KOPT-K1 (cell line): ENCODE measurements at regions not wholly inside any gene's neighbourhood (a gene's known extent, or its start where the extent isn't known, plus 50 kb on each side); places are given as distances from the start of the nearest gene placed in this dataset.
"Not testable (repeated sequence)": the region's sequence is repeated elsewhere in the genome, so short reads cannot be mapped to it uniquely, and the experiment has no call there.

ENCODE experiments used
- H3K27ac ChIP-seq: fragments of 200-600 bp; sonication (generic); 2 replicates; pipeline ENCODE4 v1.5.1; 2016; ENCODE audit warnings: antibody characterized with exemption, mild to moderate bottlenecking, low read depth, low read length; ENCODE audit not compliant: poor library complexity, severe bottlenecking
- H3K36me3 ChIP-seq: fragments of 200-600 bp; sonication (generic); 2 replicates; pipeline ENCODE4 v1.5.1; 2017; ENCODE audit warnings: antibody characterized with exemption, mild to moderate bottlenecking, low read length, moderate library complexity; ENCODE audit not compliant: insufficient read depth
- H3K9me3 ChIP-seq: fragments of 200-600 bp; sonication (generic); 2 replicates; pipeline ENCODE4 v1.5.1; 2017; ENCODE audit warnings: antibody characterized with exemption, low read length, mild to moderate bottlenecking; ENCODE audit not compliant: insufficient read depth, poor library complexity, severe bottlenecking

GRCh38 chr6:119676230-119676629 lies 326.7 kb upstream of the MAN1A1 start:
- Histone ChIP-seq H3K9me3 (no peaks in the 10 kb centered on the region), H3K36me3 (no peaks in the 10 kb centered on the region), H3K27ac (no peak overlapping the region)

- no peaks in the 10 kb centered on the region for H3K9me3 ChIP-seq
- H3K36me3 ChIP-seq, result no peaks in the 10 kb centered on the region
- H3K27ac ChIP-seq, result no peak overlapping the region
Observed at GRCh38 chr6:119673741-119674140, 324.2 kb upstream of the MAN1A1 start.

DNA sequence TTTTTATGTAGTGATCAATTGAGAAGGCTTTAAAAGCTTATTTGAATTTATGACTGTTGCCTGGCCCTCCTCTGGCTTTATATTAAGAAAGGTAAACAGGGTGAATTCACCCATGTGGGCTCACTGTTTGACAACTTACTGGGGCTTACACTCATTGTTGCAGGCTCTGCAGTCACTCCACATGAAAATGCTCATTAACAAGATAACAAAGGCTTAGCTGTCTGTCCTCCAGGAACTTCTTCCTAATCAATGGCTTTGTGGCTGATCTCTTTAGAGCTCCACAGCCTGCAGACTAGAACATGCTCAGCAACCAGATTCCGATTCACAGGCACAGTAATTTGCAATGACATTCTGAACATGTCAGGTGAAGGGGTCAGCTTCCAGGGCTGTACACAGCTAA lies 323.2 kb upstream of the MAN1A1 start:
- Histone ChIP-seq H3K27ac (no peak overlapping the region), H3K36me3 (no peaks in the 10 kb centered on the region), H3K9me3 (no peaks in the 10 kb centered on the region)

DNA sequence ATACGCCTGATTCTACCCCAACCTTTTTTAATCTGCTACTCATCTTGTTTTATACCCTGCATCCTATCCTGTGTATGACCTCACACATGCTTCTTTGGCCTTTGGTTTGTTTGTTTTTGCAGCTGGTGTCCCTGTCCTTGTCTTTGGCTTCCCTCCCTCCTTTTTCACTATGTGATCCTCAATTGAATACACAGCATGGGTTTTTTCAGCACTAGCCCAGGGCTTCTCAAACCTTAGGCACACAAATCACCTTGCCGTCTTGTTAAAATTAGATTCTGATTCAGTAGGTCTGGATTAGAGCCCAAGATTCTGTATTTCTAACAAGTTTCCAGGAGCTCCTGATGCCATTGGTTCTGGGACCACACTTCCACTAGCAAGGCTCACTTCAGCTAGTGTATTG lies 321.5 kb upstream of the MAN1A1 start:
- H3K9me3 ChIP-seq, result no peaks in the 10 kb centered on the region
- no peak overlapping the region for H3K27ac ChIP-seq
- H3K36me3 ChIP-seq, result no peaks in the 10 kb centered on the region

GRCh38 chr6:119669221-119669620 lies 319.7 kb upstream of the MAN1A1 start:
- Histone ChIP-seq H3K9me3 (no peaks in the 10 kb centered on the region), H3K27ac (no peak overlapping the region), H3K36me3 (no peaks in the 10 kb centered on the region)

GRCh38 chr6:119665432-119665831 lies 315.9 kb upstream of the MAN1A1 start:
- H3K27ac ChIP-seq, H3K9me3 ChIP-seq, H3K36me3 ChIP-seq: not testable (repeated sequence)

DNA sequence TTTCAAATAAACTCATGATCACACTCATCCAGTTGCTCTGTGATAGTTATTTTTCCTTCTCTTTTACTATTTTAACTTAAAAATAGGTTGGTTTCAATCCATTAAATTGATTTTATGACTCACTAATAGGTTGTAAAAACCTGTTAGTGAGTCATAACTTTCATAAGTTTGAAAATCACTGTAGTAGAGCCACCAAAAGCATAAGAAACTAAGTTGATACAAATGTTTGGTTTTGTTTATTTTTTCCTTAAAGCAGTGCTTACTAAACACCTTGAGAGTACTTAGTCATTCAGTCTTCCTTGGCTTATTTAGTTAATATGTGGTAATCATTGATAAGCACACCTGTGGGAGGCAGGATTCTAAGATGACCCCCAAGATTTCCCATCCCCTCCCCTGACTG lies 312.1 kb upstream of the MAN1A1 start:
- Histone ChIP-seq H3K9me3 (no peaks in the 10 kb centered on the region), H3K36me3 (no peaks in the 10 kb centered on the region), H3K27ac (no peak overlapping the region)

- no peaks in the 10 kb centered on the region for H3K36me3 ChIP-seq
- H3K27ac ChIP-seq, result no peak overlapping the region
- no peaks in the 10 kb centered on the region for H3K9me3 ChIP-seq
Observed at GRCh38 chr6:119661078-119661477, 311.5 kb upstream of the MAN1A1 start.

DNA sequence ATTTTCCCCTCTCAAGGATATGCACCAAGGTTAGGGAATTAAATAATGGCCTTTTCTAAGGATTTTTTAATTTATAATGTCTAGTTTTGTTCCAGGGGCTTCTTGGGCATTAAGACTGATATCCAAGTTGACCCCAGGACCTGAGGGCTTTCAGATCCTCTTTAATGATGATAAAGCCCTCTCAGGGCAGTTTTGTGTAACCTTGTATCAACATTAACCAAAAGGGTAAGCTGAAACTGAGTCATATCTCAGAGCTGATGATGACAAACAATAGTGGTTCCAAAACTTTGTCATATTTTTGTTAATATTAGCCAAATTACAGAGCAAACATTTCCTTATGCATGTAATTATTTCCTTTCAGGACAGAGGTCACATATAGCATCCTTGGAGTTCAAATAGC lies 309.4 kb upstream of the MAN1A1 start:
- no peak overlapping the region for H3K27ac ChIP-seq
- H3K36me3 ChIP-seq, result no peaks in the 10 kb centered on the region
- no peaks in the 10 kb centered on the region for H3K9me3 ChIP-seq

DNA sequence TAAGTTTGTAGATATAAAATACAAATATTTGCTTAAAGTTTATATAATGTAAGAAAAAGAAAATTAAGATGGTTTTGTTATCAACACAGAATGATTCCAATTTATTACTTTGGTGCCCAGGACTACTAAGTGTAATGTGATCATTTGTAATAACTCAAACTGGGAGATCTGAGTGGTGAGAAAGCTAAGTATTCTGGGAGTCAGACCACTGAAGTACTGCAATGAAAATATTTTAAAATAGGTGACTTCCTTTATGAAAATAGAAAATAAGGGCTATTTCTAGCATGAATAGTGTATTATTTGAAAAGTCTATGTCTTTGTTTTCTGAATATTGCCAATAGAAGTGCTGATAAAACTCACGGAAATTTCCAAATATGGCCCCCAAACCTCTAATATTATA lies 305.6 kb upstream of the MAN1A1 start:
- H3K27ac ChIP-seq, result no peak overlapping the region
- no peaks in the 10 kb centered on the region for H3K36me3 ChIP-seq
- no peaks in the 10 kb centered on the region for H3K9me3 ChIP-seq

DNA sequence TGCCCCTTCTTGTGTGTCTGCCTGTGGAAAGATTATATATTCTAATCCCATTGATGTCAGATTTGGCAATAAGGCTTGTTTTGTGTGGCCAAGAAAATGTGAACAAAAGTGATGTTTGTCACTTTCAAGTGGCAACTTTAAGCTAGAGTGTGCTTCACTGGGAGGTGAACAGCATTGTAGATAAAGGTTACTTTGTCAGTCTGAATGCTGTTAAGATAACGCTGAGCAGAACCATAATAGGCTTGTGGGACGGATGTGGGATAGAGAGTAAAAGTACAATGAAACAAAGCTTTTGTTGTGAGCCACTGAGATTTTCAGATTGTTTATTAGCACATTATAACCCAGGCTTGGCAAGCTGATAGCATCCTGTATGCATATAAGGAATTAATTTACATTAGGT lies 303.8 kb upstream of the MAN1A1 start:
- no peak overlapping the region for H3K27ac ChIP-seq
- no peaks in the 10 kb centered on the region for H3K36me3 ChIP-seq
- H3K9me3 ChIP-seq, result no peaks in the 10 kb centered on the region

DNA sequence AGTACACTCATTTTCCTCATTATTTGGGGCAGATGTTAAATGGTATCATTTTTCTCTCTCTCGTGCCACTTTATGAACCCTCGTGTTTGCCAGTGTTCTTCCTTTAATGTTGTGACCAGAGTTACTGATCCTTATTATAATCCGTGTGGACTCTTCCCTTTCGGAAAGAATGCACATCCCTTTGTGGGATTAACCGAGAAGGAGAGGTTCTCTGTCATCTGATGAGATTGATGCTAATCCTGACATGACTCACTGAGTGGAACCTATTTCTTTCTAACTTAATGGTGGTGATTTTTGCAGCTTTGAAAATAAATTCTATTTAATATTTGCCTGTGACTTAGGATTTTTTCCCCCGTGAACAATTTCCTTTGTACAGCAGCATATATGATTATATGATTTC lies 300.0 kb upstream of the MAN1A1 start:
- H3K27ac ChIP-seq, result no peak overlapping the region
- no peaks in the 10 kb centered on the region for H3K9me3 ChIP-seq
- H3K36me3 ChIP-seq, result no peaks in the 10 kb centered on the region

- no peaks in the 10 kb centered on the region for H3K36me3 ChIP-seq
- H3K9me3 ChIP-seq, result no peaks in the 10 kb centered on the region
- H3K27ac ChIP-seq, result no peak overlapping the region
Observed at GRCh38 chr6:119647309-119647708, 297.7 kb upstream of the MAN1A1 start.

DNA sequence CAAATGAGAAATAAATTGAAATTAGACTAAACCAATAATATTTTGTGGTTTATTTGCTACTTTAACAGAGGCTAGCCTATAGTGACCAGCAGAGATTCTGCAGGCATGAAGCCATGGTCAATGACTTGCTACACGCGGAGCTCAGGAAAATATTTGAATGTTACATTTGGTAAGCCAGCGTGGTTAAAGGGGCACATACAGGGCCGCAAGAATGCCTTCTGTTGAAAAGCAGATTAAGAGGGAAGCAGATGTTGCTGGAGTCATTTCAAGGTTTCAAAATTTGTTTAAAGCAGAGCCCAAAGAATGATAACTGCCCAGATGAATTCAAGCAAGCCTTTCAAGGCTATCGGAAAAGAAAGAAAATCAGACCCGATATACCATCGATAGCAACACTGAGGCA lies 294.3 kb upstream of the MAN1A1 start:
- H3K27ac ChIP-seq, result no peak overlapping the region
- H3K36me3 ChIP-seq, result no peaks in the 10 kb centered on the region
- H3K9me3 ChIP-seq, result no peaks in the 10 kb centered on the region

DNA sequence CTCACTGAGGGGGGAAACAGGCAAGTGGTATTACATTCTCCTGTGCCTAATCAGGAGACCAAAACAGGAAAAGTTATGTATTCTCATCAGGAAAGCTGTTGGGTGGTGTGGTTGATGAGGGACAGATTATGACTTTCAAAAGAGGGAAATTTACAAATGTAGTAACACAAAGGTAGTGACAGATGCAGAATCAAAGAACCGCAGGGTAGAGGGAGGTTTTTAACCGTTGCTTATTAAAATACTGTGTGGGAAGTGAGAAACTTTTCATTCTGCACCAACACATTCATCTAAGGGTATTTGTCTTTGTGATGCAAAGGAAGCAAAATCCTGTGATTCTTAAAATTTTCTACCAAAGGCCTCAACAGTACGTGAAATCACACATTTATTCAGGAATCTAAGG lies 288.2 kb upstream of the MAN1A1 start:
- no peaks in the 10 kb centered on the region for H3K36me3 ChIP-seq
- no peak overlapping the region for H3K27ac ChIP-seq
- no peaks in the 10 kb centered on the region for H3K9me3 ChIP-seq

DNA sequence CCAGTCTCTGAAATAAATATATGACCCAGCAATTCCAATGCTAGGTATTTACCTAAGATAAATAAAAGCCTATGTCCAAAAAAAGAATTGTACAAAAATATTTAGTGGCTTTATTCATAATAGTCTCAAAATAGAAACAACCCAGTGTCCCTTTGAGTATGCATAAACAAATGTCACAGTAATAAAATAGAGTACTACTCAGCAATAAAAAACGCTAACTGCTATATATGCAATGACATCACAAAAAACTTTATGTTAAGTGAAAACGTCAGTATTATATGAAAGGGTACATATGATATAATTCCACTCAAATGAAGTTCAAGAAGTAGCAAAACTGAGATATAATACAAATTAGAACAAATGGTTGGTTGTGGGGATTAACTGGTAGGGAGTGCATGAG lies 286.5 kb upstream of the MAN1A1 start:
- Histone ChIP-seq H3K36me3 (no peaks in the 10 kb centered on the region), H3K9me3 (no peaks in the 10 kb centered on the region), H3K27ac (no peak overlapping the region)

DNA sequence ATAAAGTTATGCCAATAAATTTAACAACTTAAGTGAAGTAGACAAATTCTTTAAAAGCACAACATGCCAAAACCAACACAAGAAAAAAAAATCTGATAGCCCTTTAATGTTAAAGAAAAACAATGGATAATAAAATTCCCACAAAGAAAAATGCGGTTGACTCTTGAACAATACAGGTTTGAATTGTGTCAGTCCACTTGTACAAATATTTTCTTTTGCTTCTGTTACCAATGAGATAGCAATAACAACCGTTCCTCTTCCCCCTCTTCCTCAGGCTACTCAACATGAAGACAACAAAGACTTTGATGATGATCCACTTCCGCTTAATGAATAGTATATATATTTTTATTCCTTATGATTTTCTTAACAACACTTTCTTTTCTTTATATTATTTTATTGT lies 283.9 kb upstream of the MAN1A1 start:
- no peak overlapping the region for H3K27ac ChIP-seq

More for the DNA sequence above, 283.9 kb upstream of the MAN1A1 start:
- H3K9me3 ChIP-seq, result no peaks in the 10 kb centered on the region
- H3K36me3 ChIP-seq, result no peaks in the 10 kb centered on the region
